A673 (cell line): ENCODE measurements at regions not wholly inside any gene's neighbourhood (a gene's known extent, or its start where the extent isn't known, plus 50 kb on each side); places are given as distances from the start of the nearest gene placed in this dataset.

ENCODE experiments used
- BruUV-seq: library from RNA; stranded (reverse); fragments of 400-500 nt; replicated peaks from 2 replicates; lab custom pipeline; 2021; lab: Mats Ljungman, UMichigan
- CTCF ChIA-PET: fragments of 300-600 bp; sonication (Branson Sonifier 250); formaldehyde crosslinking; loops from one replicate; lab custom pipeline; 2022; ENCODE audit warnings: antibody characterized with exemption; lab: Charles Lee
- POLR2A ChIA-PET: fragments of 300-600 bp; sonication (Branson Sonifier 250); formaldehyde crosslinking; loops from one replicate; lab custom pipeline; 2022; ENCODE audit warnings: antibody characterized with exemption; ENCODE audit not compliant: low non-redundant PET; lab: Charles Lee
- DNase-seq: peaks from one replicate; pipeline ENCODE4 v3.0.0-alpha.2; 2015; ENCODE audit warnings: low spot score
- H3K27ac ChIP-seq: fragments of 200-600 bp; sonication (generic); 2 replicates; pipeline ENCODE4 v1.5.1; 2016; ENCODE audit warnings: mixed run types, low read depth, mild to moderate bottlenecking, mixed read lengths, antibody characterized with exemption, low read length; ENCODE audit not compliant: poor library complexity, severe bottlenecking
- H3K27me3 ChIP-seq: fragments of 200-600 bp; sonication (generic); replicated peaks from 2 replicates; pipeline ENCODE4 v1.6.1; 2017; ENCODE audit warnings: mixed run types, low read depth, mild to moderate bottlenecking, mixed read lengths, antibody characterized with exemption, low read length; ENCODE audit not compliant: insufficient read depth, poor library complexity
- H3K36me3 ChIP-seq: fragments of 200-600 bp; sonication (generic); 2 replicates; pipeline ENCODE4 v1.6.1; 2016; ENCODE audit warnings: mixed run types, mild to moderate bottlenecking, mixed read lengths, antibody characterized with exemption, low read length; ENCODE audit not compliant: insufficient read depth, poor library complexity, severe bottlenecking
- H3K4me1 ChIP-seq: fragments of 200-600 bp; sonication (generic); 2 replicates; pipeline ENCODE4 v1.6.1; 2017; ENCODE audit warnings: mixed run types, mild to moderate bottlenecking, mixed read lengths, antibody characterized with exemption, low read length; ENCODE audit not compliant: insufficient read depth, poor library complexity, severe bottlenecking
- H3K4me3 ChIP-seq: fragments of 200-600 bp; sonication (generic); 2 replicates; pipeline ENCODE4 v1.5.1; 2016; ENCODE audit warnings: low read depth, mixed run types, mild to moderate bottlenecking, mixed read lengths, low read length; ENCODE audit not compliant: poor library complexity, severe bottlenecking
- H3K9me3 ChIP-seq: fragments of 200-600 bp; sonication (generic); 2 replicates; pipeline ENCODE4 v1.6.1; 2016; ENCODE audit warnings: mixed run types, low read depth, mild to moderate bottlenecking, mixed read lengths, antibody characterized with exemption, low read length; ENCODE audit not compliant: poor library complexity, severe bottlenecking
- EZH2 ChIP-seq: fragments of 200-600 bp; sonication (generic); IDR thresholded peaks from 2 replicates; pipeline ENCODE4 v1.6.1; 2017; ENCODE audit warnings: borderline replicate concordance, low read depth, mild to moderate bottlenecking, mixed read lengths, antibody characterized with exemption, low read length; ENCODE audit not compliant: poor library complexity, severe bottlenecking
- intact Hi-C: fragments of 100-400 bp; cut with micrococcal nuclease; formaldehyde crosslinking; loops from one replicate; pipeline ENCODE4 v1.10.0; 2022; ENCODE audit not compliant: unreplicated experiment
- TF ChIP-seq, protein P1 (sequence below): fragments of 300-800, 200-600 bp; sonication (generic); conservative IDR thresholded peaks from 2 replicates; pipeline ENCODE4 v1.5.1; 2017; ENCODE audit warnings: low read depth, mild to moderate bottlenecking, antibody characterized with exemption, low read length, moderate library complexity, mixed read lengths

DNA sequence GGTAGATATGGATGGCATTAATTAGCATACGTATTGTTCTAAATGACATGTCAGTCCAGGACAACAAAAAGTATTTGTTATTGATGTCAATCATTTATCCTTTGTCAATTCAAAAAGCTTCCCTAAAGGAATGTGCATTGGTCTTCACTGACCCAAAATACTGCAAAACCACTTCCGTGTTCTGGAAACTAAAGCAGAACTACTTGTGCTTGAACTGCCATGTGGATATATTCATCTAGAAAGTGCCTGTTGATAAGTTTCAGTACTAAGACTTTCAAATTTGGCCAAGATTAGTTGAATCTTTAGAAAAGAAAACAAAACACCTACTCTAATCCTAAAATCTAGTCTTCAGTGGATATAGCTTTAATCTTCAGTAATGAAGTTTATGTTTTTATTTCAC is 242.1 kb upstream of the PPP1R3A start:
- Histone ChIP-seq H3K9me3 (no peaks in the 10 kb centered on the region), H3K4me3 (no peak overlapping the region), H3K27me3 (peaks cover 6% of the 10 kb centered on the region), H3K27ac (no peak overlapping the region), H3K4me1 (no peaks in the 10 kb centered on the region), H3K36me3 (no peaks in the 10 kb centered on the region)
- BruUV-seq: no TSS peak
- intact Hi-C loops: no loop called here
- ChIA-PET CTCF (no interaction called here), POLR2A (no interaction called here)
- no peak for TF ChIP-seq EZH2
- TF ChIP-seq, protein P1, sequence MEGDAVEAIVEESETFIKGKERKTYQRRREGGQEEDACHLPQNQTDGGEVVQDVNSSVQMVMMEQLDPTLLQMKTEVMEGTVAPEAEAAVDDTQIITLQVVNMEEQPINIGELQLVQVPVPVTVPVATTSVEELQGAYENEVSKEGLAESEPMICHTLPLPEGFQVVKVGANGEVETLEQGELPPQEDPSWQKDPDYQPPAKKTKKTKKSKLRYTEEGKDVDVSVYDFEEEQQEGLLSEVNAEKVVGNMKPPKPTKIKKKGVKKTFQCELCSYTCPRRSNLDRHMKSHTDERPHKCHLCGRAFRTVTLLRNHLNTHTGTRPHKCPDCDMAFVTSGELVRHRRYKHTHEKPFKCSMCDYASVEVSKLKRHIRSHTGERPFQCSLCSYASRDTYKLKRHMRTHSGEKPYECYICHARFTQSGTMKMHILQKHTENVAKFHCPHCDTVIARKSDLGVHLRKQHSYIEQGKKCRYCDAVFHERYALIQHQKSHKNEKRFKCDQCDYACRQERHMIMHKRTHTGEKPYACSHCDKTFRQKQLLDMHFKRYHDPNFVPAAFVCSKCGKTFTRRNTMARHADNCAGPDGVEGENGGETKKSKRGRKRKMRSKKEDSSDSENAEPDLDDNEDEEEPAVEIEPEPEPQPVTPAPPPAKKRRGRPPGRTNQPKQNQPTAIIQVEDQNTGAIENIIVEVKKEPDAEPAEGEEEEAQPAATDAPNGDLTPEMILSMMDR: no peak
- no peak for DNase-seq

DNA sequence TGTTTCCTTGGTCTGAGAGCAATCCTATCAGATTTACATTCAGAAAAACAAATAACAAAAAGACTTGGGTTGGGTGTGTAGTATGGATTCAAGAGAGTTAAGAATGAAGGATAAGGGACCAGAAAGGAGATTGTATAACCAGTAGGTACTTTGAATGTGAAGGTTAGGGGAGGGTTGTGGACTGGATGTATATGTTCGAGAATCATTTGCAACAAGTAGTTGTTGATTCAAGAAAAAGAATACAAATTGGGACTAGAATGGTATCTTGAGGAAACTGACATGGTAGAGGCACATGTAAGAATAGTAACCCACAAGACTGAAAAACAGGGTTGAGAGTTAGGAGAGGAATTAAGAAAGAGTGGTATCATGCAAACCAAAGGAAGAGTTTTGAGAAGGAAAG is 240.0 kb upstream of the PPP1R3A start:
- H3K4me3 ChIP-seq: no peak overlapping the region
- no peaks in the 10 kb centered on the region for H3K4me1 ChIP-seq
- no peaks in the 10 kb centered on the region for H3K36me3 ChIP-seq
- no peak for TF ChIP-seq EZH2
- TF ChIP-seq, protein P1: no peak
- H3K27me3 ChIP-seq: peaks cover 6% of the 10 kb centered on the region
- DNase-seq: no peak
- ChIA-PET CTCF (no interaction called here), POLR2A (no interaction called here)
- H3K27ac ChIP-seq: no peak overlapping the region
- intact Hi-C loops: no loop called here
- no peaks in the 10 kb centered on the region for H3K9me3 ChIP-seq
- no TSS peak for BruUV-seq

DNA sequence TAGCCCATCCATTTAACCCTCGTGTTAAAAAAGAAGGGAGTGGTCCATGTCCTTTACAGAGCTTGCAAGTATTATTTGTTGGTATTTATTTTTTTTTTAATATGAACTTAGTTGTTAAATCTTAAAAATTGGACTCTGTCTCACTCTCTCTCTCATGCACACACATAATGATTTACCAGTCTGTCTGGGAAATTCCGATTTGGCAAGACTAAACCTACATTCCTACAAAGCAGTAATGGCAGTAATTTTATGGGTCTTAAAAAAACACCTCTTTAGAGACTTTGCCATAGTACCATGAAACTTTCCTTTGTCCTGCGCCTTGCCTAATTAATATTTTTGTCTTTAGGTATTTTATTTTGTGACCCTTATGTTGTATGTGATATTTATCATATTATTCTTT is 239.5 kb upstream of the PPP1R3A start:
- peaks cover 1% of the 10 kb centered on the region for H3K27me3 ChIP-seq
- intact Hi-C loops: no loop called here
- TF ChIP-seq, protein P1: no peak
- no peak overlapping the region for H3K4me3 ChIP-seq
- no peak overlapping the region for H3K27ac ChIP-seq
- CTCF ChIA-PET: no interaction called here
- H3K9me3 ChIP-seq: no peaks in the 10 kb centered on the region
- BruUV-seq: no TSS peak
- H3K4me1 ChIP-seq: no peaks in the 10 kb centered on the region
- H3K36me3 ChIP-seq: no peaks in the 10 kb centered on the region
- POLR2A ChIA-PET: no interaction called here
- no peak for DNase-seq
